ENCODE measurements at regions not wholly inside any gene's neighbourhood (a gene's known extent, or its start where the extent isn't known, plus 50 kb on each side); places are given as distances from the start of the nearest gene placed in this dataset.

DNA sequence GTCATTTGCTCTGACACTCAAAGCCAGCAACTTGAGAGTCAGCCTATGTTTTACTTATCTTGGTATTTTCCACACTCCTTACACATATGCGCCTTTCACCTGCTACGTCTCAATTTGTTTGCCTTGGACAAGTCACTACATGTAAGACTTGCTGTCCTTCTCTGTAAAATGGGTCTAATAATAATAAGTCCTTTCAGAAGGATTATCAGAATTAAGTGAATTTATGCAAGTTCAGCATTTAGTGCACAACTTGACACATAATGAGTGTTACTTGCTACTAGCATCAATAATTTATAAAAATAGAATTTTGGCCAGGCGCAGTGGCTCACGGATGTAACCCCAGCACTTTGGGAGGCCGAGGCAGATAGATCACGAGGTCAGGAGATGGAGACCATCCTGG lies 71.1 kb upstream of the UBL3 start:
- DNase-seq, result no peak

DNA sequence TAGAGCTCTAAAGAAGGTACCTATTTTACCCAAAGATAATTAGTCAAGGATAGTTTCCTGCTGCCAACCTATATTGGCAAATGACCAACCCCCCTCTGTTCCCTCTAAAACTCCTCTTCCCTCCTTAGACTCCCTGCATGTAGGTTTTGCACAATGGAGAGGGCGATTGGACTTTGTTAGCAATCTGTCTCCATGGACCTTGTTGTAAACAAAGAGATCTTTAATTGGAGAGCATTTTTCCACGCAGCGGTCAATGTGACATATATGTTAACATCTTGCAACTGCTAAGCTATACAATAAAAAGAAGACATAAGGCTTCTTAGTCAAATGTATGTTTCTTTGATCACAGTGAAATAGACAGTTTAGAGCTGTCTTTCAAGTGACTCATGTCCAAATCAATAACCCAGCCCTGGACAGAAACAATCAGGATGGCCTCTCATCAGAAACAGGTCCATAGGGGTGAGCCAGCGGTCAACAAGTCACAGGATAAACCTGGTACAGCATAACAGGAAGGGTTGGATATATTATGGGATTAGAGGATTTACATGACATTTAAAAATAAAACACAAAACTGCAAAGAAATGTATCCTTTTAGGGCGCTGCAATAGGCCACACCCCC lies 69.7 kb upstream of the UBL3 start:
- no peak for DNase-seq

DNA sequence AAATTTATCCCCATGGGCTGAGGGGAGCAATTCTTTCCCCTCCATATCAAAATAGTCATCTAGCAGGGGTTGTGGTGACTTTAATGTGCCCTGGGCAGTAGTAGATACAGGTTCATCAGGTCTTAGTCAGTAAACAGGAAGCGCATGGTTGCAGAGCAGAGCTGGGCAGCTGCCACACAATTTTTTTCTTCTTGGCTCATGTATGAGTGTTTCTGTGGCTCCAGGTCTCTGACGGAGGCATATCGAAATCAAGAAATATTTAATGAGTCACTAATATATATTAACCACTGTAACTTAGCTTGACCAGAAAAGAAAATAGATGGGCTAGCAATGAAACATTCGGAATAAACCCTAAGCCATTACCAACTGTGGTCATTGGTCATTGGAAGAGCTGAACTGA lies 68.4 kb upstream of the UBL3 start:
- no peak for DNase-seq

GRCh38 chr13:29917650-29918049 lies 67.2 kb upstream of the UBL3 start:
- peak; percentile 35 for DNase-seq

DNA sequence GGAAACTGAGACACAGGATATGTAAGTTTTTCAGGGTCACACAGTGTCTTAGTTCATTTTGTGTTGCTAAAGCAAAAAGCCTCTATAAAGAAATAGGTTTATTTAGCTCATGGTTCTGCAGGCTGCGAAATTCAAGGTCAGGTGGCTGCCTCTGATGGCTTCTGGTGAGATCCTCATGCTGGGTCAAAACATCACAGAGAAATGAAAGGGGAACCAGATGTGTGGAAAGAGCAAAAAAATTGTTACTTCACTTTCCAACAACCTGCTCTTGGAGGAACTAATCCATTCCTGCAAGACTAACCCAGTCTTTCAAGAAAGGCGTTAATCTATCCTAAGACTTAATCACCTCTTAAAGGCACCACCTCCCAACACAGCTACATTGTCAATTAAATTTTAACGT lies 64.2 kb upstream of the UBL3 start:
- no peak for DNase-seq

DNA sequence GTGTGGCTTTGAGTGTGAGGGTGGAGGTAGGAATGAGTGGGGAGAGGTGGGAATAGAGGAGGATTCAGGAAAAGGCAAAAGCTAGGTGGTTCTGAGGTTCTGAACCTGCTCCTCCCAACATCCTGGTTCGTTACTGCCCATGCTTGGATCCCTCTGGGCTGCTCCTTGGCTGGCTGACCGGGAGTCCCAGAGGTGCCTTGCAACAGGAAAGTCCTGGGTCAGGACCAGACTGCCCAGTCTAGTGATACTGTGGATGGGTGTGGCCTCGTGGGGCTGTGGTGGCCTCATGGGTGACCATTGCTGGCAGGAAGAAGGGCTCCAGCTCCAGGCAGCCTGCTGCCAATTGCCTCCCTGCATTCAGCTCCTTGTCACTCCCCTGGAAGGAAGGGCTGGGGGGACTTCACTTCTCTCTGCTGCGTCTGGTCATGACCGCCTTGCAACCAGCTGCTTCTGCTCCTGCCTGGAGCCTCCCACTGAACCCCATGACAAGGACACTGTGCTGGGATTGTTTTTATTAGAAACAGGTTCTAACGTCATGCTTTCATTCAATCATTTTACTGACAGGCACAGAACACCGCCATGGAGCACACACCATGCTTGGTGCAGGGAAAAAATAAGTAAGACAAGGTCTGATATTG lies 61.5 kb upstream of the UBL3 start:
- DNase-seq, result no peak

DNA sequence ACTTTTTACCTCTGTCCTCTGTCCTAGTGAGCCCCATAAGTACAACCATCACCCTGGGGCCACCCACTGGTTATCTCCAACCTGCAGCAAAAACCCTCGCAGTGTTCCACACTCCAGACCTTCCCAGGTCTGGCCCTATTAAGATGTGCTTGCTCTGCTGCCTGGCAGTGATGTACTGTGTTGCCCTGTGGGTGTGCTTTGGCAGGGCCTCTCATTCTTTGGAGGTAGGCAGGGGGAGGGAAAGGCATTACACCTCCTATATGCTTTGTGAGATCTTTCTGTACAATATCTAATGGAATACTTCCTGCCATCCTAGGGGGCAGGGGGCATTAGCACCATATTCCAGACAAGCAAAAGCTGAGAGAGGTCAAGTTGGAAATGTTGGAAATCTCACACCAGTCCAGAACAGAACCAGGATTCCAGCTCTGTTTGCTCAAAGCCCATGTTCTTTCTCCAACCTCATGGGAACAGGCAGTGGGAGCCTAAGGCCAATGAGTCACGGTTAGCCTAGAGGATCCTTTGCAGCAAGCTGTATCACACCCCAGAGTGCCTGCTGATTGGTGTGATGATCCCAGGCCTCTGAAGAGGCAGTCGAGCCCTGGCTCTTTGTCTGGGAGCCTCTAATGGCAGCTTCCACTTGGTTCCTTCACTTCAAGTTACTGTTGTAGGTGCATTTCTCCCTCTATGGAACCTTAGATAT lies 59.7 kb upstream of the UBL3 start:
- no peak for DNase-seq

GRCh38 chr13:29909081-29909730 lies 58.8 kb upstream of the UBL3 start:
- no peak for DNase-seq

DNA sequence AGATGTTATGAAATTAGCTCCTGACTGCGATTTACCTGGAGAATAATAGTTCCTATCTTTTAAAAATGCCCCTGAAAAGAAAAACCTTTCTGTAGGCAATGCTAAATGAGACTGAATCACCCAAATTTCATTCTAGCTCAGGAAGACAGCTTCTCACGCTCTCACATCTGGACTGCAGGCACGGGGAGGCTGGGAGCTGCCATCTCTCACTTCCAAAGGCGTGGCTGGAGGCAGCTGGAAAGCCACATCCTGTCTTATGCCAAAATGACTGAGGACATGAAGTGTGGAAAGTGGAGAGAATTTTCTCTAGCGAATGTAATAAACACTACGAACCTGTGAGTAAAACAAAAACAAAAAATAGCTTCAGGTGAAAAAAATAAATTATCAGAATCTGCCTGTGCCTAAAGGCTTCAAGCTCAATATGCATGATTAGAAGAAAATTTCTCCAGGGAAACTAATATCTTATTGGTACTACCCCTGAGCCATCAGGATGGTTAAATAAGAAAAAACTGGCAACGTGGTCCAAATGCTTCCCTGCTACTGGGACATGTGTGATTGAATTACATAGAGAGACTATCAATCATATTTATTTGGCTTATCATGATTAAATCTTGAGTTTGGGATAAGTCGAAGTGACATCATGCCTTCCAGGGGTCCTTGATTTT lies 58.1 kb upstream of the UBL3 start:
- no peak for DNase-seq

- DNase-seq, result no peak
Measured at GRCh38 chr13:29907670-29908069, 57.3 kb upstream of the UBL3 start.

DNA sequence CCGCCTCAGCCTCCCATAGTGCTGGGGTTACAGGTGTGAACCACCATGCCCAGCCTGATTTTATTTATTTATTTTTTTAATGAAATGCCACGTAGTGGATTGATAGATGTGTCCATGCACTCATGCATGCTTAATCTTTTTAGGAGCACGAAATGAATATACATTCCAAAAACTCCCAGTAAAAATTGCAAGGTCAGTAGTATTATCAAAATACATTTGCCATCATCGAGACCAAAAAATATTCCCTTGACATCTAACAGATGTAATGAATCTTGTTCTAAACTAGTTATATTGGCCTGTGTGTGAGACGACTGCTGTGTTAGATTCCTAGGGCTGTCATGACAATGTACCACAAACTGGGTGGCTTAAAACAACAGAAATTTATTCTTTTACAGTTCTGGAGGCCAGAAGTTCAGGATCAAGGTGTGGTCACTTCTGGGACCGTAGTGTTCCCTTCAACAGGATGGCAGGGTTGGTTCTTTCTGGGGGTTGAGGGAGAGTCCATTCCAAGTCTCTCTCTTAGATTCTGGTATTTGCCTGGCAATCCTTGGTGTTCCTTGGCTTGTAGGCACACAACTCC lies 56.1 kb upstream of the UBL3 start:
- no peak for DNase-seq

DNA sequence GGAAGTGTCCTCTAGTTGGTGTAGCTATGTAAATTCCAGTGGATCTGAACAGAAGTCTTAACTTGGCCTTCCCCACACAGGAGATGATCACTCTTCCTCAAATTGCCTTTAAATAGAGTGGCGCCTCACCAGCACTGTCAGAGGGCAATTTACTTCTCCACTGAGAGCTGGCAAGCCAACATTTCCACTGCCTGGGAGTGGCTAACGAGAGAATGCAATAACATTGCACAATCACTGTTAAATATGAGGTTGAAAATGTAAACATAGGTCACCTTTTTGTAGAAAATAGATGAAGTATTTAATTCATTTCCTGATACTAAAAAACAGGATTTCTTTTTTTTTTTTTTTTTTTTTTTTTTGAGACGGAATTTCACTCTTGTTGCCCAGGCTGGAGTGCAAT lies 55.4 kb upstream of the UBL3 start:
- no peak for DNase-seq

DNA sequence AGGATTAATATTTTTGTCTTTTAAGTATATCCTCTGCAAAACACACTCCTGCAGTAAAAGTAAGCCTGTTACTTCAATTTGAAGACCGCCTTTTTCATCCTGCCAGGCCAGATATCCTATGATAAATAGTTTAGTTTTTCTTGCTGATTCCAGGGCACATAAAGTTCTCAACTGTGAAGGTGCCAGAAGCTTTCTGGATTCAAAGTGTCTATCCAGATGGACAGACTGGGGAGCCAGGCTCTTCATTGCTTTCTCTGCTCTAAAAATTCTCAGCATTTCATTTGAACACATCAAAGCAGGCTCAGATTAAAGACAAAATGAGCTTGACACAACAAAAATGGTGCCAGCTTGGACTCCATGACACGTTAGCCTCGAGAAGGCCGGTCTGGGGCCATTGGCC lies 53.6 kb upstream of the UBL3 start:
- no peak for DNase-seq

DNA sequence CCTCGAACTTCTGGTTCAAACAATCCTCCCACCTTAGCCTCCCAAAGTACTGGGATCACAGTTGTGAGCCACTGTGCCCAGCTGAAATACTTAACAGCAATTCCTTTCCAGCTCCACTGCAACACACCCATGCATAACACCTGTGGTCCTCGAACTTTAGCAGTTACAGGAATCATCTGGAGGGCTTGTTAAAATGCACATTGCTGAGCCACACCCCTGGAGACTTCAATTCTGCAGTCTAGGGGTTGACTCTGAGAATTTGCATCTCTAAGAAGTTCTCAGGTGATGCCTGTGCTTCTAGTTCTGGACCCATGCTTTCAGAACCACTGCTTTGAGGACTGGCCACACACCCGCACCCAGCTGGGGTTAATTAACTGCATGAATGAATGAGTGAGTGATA lies 53.1 kb upstream of the UBL3 start:
- DNase-seq, result no peak

DNA sequence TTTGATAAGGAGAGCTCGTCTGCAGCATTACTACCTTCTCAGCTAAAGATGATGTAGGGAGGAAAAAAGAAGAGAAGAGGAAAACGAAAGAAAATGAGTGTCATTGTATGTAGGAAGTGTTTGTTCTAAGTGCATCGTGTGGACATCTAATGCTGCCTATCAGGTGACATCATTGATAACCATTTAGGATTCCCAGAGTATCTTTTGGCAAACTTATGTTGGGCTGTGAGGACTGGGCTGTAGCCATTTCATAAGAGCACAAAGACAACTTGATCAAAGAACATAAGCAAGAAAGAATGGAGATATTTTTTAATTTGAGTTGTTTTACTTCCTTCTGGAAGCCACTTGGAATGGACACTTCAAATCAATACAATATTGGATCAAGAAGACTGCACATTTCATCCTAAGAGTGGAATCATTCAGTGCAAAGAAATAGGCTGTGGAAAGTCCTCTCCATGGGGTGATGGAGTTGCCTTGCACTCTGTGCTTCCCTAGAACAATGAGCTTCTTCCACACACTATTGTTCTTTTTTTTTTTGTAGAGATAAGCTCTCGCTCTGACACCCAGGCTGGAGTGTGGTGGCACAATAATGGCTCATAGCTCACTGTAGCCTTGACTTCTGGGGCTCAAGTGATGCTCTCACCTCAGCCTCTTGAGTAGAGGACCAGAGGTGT lies 52.4 kb upstream of the UBL3 start:
- DNase-seq, result no peak

- DNase-seq, result no peak
Measured at GRCh38 chr13:29901710-29902631, 51.6 kb upstream of the UBL3 start.

Data from NCI-H748 treated with DMSO at 0.1 percent for 48 hours (cell line).